NCI-H446 (cell line): ENCODE measurements at regions not wholly inside any gene's neighbourhood (a gene's known extent, or its start where the extent isn't known, plus 50 kb on each side); places are given as distances from the start of the nearest gene placed in this dataset.
"Not testable (repeated sequence)": the region's sequence is repeated elsewhere in the genome, so short reads cannot be mapped to it uniquely, and the experiment has no call there.

Experiments used
- DNase-seq, 2 experiments: peaks; one replicate each; lab custom pipeline; 2025; lab: John Stamatoyannopoulos, UW

DNA sequence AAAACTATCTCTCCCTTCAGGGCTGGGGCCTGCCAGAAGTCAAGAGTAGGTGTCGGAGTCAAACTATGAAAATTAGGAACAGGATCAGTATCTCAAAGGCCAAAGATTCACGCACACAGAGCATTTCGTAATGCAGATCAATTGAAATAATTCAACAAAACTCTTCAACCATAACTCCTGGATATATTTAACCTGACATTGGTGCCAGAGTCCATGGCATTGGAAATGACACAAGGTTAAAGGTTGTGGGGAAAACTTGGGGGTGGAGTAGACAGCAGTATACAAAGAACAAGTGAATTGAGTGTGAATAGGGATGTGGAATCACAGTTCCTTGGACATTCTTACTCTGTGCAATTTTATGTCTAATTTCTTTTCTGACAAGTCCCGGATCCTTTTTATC is 788.0 kb upstream of the GYPC start:
- no peak for DNase-seq

DNA sequence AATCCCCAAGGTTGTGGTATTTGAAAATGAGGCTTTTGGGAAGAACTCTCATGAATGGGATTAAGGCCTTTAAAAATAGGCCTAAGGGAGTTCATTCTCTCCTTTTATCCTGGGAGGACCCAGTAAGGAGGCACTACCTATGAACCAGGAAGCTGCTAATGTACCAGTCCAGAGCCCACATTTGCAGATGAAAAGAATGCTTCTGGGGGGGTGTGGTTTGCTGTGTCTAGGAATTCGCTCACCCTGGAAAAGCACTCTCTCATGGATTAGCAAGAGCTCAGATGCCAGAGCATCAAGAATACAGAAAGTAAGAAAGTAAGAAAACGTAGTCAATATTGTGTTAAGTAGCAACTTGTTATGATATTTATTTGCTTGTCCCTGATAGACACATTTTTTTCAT is 785.7 kb upstream of the GYPC start:
- DNase-seq: no peak

DNA sequence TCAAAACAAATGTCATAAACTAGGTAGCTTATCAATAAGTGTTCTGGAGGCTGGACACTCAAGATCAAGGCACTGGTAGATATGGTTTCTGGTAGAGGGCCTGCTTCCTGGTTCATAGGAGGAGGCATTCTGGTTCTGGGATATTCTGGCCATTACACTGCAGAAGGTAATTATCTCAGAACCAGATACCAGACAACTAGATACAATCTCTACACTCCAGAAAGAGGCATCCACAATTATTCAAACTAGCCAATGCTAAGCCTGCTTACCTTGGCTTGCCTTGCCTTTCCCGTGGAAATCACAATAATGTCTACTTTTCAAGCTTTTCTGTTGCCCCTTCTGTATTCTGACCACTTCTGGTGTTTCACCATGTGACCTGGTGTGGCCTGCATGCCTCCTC is 785.2 kb upstream of the GYPC start:
- DNase-seq: no peak

DNA sequence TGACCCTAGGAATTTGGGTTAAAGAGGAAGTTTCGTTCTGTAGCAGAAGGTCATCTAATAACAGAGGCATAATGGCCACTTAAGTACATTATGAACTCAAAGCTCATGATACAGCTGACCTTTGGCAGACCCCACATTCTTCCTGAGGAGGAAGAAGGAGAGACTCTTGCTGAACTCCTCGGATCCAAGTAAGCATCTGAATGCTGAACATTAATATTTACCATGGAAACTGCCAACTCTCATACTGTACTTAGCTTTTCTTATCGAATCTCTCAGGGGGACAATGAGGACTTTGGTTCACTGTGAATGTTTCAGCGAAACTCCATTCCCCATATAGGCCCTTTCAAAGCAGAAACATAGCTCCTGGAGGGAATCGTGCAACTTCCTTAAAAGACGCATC is 781.4 kb upstream of the GYPC start:
- DNase-seq: no peak

DNA sequence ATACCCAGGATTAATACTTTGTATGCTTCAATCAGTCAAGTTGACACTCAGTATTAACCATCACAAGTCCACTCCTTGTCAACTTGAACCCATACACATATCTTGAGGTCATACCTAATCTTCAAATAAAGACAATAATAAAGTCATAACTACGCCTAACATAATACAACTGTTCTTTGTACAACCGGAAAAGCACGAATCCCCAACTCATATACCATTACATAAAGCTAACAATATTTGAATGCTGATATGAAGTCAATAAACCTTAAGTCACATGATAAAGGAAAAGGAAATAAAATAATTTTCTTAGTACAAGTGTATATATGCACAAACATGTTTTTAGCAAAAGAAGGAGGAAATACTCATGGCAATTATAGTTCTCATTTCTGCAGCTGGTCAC is 770.6 kb upstream of the GYPC start:
- DNase-seq: no peak

DNA sequence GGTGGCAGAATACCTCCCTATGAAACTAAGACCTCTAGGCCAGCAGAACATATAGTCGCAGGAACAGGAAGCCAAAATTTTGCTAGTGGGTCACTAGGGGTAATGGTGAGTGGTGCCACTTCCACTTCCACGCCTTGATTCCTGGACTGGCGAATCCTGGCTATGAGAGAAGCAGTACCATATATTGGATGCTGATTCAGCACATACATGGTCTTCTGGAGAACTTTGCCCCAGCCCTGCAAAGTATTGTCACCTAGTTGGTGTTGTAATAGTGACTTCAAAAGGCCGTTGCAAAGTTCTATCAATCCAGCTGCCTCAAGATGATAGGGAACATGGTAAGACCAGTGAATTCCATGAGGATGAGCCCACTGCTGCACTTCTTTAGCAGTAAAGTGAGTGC is 769.8 kb upstream of the GYPC start:
- DNase-seq: no peak

DNA sequence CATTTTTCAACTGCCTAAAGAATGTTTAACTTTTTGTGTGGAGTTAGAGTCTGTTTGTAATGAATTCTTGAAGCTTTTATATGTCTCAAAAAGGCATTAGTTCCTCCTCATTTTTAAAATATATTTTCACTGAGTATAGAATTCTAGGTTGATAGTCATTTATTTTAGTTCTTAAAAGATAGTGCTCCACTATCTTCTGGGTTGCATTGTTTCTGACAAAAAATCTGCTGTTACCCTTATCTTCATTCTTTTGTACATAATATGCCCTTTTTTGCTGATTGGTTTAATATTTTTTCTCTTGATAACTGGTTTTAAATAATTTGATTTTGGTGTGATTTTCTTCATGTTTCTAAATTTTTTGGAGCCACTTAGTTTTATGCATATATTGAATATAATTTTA is 754.7 kb upstream of the GYPC start:
- no peak for DNase-seq

DNA sequence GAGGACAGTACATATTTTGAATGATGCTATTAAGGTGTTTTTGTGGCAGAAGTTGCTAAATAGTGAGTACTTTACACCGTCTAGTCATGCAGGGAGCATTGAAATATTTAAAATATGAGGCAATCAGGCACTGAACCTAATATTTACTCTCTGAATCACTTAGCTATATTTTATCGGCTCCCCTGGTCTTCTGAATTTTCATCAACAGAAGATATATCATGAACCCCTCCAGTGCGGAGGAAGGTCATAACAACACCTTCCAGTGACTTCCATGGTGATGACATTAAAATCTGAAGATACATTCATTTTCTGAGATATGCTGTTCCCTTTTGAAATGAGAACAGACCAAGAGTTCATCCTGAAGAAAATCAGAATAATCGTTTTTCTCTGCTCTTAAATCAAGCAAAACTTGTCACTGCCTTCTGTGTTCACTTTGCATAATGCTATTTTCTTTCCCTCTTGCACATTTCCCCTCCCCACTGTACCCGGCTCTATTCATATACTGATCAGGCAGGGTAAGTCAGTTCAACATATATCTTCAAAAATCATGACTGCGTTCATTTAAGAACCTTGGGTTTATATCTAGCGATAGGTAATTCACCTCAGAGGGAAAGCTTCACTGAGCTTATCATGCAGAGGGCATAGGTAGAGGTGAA is 729.9 kb upstream of the GYPC start:
- no peak for DNase-seq

DNA sequence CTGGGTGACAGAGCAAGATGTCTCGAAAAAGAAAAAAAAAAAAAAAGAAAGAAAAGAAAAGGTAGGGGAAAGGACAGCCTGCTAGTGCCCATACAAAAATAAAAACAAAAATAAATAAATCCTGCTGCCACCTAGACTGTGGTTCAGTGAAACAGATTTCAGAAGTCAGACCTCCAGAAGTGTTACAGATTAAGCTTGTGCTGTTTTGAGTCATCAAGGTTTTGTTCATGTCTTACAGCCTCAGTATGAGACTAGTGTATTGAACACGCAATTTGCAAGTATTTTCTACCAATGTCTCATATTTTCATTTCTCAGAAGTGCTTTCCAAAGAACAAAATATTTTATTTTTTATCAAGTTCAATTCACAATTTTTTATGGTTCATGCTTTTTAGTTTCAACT is 720.4 kb upstream of the GYPC start:
- DNase-seq: no peak

DNA sequence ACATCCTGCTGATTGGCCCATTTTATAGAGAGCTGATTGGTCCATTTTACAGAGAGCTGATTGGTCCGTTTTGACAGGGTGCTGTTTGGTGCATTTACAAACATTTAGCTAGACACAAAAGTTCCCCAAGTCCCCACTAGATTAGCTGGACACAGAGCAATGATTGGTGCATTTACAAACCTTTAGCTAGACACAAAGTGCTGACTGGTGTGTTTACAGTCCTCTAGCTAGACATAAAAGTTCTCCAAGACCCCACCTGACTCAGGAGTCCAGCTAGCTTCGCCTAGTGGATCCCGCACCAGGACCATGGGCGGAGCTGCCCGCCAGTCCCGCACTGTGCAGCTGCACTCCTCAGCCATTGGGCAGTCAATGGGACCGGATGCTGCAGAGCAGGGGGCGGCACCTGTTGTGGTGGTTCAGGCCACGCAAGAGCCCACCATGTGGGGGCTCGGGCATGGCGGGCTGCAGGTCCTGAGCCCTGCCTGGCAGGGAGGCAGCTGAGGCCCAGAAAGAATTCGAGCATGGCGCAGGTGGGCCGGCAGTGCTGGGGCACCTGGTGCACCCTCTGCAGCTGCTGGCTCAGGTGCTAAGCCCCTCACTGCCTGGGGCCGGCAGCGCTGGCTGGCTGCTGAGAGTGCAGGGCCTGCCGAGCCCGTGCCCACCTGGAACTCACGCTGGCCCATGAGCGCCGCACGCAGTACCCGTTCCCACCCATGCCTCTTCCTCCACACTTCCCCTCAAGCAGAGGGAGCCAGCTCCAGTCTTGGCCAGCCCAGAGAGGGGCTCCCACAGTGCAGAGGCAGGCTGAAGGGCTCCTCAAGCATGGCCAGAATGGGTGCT is 713.2 kb upstream of the GYPC start:
- no peak for DNase-seq

DNA sequence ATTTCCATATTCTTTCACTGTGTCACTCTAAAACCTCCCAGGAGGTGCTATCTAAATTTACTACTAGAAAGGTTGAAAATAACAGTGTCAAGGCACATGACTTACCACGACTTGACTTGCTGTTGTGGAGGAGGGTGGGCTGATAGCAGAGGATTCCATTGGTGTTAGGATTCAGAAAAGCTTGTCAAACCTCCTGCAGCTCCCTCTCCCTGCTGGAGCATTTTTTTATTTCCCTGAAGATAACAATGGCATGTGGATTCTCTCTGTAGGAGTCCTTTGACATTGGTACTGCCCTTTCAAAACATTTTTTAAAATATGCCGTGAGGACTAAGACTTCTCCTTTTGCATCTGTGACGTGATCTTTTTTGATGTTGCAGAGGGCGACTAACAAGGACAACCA is 696.9 kb upstream of the GYPC start:
- DNase-seq: no peak

DNA sequence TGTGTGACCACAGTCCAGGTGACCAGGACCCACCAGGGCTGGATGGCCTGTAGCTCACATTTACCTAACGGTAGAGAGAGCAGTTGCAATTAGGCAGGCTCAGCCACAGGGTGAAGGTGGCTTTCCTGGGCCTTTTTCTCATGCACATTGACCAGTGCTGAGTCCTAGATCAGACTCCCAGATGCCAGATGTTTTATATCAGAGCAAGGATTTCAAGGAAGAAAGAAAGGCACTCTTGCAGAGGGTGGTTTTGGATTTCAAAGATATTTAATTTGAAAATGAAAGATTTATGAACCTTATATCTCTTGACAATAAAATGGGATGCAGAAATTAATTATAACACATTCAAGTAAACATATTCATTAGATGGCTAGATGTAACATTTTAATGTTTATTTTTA is 694.2 kb upstream of the GYPC start:
- no peak for DNase-seq

DNA sequence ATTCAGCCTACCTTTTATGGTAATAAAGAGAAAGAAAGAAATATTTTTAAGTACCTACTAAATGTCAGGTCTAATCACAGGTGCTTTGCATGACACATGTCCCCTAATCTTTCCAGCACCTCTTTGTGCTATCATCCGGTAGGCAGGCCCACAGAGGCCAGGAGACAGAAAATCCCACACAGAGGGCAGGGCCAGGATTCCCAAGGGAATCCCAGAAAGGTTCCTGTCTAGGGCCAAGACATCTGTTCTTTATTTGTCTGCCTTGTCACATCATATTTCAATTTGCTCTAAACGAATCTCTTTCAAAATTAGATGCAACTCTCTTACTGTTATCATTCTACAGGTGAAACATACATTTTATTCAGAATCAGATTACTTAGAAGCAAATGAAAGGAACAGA is 676.1 kb upstream of the GYPC start:
- no peak for DNase-seq

DNA sequence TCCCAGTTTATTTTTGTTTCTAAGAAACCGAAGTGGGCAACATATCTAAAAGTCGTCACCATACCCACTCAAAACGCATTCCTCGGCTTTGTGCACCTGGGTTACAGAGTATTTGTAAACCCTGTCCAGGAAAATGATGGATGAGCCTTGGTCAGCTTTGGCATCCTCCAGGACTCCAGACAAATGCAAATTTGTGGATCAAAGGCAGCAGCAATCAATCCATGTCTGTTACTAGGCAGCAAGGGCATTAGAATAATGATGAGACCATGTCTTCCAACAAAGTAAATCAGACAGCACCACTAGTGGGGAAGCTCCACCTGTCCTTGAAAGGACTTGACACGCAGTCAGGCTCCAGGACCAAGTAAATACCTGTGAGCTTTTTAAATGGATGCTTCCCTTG is 672.6 kb upstream of the GYPC start:
- no peak for DNase-seq

DNA sequence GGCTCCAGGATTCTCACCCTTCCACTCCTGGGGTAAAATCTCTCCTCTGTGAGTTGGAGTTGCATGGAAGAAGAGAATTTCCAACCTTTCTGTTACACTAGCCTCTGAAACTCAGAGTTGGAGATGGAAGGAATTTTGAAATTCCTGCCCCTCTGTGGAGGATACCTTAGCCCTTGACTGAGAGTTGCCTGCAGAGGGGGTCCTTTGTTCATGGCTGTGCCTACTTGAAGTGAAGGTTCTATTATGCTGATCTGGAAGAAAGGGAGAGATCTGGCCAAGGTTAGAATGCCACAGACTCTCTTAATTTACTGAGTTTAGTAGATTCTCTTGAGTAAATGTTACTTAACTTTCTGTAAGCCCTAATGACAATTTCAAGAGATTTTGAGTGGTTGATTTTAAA is 626.6 kb upstream of the GYPC start:
- DNase-seq: no peak

DNA sequence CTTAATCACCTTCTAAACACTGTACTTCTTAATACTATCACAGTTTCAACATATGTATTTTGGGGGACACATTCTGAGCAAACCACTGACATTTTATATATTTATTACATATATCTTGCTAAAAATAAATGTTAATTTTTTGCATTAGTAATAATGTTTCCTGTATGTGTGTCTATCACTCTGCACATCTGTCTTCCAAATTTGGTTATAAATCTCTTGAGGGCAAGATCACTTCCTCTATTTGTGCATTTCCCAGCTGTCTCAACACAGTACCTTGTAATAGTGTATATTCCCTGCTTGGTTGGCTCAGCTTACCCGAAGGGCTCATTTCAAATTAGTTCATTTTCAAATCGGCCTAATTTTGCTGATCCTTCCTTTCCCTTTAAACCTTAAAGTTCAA is 617.1 kb upstream of the GYPC start:
- no peak for DNase-seq

DNA sequence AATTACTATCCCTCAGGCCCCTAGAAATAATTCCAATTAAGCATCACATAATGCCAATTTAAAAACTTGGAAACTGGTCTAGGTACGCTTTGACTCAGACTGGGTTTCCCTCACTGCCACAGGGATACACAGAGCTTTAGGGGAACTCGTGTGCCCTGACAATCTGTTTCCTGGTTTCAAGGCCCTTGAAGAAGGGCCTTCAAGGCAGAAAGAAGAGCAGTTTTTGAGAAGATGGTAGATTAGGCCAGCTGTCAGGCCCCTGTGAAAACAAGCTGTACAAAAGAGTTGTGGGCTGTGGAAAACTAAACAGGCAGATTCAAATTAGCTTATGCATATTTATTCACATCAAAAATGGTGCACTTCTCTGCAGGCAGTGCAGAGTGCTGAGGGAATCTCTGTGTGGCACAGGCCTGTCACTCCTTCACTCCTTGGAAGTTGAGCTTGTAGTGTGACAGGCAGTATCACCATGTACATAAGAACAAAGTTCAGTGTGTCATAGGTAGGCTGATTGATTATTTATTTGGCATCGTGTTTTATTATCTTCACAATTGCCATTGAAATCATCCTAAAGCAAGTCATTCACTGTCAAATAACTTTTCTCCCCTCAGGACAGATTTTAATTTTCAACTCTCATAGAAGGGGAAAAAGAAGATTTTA is 614.4 kb upstream of the GYPC start:
- DNase-seq: no peak

DNA sequence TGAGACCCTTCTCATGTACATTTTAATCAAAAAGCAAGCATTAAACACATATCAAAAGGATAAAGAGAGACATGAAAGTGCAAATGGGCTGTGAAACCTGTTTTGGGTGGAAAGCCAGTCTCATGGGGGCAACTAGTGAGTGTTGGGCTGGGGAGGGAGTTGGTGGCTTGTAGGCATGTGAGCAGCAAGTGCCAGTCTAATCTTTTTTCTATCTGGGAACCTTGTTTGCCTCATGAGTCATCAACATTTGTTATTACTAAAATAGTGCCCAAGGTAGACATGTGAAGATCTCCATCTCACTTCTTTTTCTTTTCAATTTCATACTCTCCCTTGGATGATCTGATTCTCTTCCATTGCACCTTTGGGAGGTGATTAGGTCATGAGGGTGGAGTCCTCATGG is 613.9 kb upstream of the GYPC start:
- no peak for DNase-seq

DNA sequence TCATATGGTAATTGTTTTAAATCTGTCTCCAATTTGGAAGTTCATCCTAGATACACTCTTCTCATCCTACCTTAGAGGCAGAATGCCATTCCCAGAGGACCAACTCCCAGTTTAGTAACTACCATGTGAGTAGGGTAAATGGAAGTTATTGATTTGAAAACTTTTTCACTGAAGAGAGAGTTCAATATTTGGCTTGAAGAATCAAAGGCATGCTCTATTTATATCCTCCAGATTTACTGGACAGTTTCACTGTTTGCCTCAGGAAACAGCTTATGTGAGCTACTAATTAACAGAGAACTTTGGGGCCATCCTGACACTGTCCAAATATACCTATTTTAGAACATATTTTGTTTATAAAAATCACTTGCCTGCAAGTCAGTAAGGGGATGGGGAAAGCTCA is 607.2 kb upstream of the GYPC start:
- DNase-seq: no peak

DNA sequence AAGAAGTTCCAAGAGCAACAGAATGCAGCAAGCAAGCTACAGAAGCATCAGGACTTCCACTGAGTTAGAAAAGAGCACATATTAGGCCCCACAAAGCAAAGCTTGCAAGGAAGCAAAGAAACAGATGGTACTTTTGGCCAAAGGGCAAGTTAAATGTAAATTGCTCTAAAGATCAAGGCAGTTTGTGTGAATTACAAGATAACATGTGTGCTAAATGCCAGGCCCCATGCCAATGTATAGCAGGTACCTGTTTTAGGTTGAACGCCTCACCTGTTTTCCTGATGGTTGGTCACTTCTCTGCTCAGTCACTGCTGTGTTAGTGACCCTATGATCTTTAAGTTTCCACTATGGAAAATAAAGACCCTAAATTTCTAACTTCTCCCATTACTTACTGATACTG is 606.5 kb upstream of the GYPC start:
- DNase-seq: no peak

DNA sequence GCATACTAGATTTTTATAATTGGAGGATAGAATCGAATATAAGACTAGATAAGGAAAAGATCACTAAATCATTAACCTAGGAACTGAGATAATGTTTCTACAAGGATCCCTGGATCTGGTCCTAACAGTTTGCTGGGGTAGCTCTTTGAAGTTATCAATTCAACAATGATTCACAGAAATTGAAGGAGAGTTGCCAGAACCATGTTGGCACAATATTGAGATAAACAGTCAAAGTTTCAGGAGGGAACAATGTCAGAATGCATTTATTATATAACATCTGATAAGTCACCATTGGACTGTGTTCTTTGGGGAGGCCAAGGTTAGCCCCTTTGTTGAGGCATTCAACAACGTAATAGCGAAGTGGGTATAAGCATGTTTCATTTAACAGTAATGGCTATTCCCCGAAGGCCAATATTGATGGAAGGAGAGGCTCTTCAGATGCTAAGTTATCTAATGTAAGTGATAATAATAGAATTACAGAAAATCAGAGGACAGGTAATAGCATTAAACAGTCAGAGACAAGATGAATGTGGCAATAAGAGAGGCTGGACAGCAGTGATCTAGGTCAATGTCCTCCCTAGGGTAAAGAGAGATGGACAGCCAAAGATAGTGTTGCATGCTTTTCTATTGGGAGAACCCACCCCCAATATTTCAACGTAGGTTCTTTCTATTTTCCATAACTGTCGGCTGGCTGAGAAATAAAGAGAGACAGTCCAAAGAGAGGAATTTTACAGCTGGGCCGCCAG is 604.8 kb upstream of the GYPC start:
- DNase-seq: no peak

DNA sequence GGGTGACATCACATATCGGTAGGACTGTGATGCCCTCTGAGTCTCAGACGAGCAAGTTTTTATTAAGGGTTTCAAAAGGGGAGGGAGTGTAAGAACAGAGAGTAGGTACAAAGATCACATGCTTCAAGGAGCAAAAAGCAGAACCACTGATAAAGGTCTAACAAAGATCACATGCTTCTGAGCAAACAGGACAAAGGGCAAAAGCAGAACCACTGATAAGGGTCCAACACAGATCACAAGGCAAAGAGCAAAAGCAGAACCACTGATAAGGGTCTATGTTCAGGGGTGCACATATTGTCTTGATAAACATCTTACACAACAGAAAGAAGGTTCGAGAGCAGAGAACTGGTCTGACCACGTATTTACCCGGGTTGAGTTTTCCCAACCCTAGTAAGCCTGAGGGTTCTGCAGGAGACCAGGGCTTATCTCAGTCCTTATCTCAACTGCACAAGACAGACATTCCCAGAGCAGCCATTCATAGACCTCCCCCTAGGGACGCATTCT is 604.2 kb upstream of the GYPC start:
- not testable (repeated sequence) for DNase-seq

DNA sequence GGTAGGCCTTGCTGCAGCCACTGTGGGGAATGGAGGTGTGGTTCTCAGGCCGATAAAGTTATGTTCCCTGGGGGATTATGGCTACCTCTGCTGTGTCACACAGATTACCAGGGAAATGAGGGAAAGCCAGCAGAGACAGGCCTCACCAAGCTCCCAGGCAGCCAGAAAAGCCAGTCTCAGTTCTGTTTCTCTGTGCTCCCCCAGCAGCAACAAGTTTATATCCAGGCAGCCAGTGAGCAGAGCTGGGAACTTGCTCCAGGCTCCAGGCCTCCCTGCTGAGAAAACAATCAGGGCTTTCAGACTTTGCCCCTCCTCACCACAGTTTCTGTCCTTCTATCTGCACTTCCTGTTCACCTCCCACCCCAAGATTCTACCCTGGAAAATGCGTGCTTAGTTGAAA is 596.6 kb upstream of the GYPC start:
- DNase-seq: no peak
